ENCODE measurements at regions not wholly inside any gene's neighbourhood (a gene's known extent, or its start where the extent isn't known, plus 50 kb on each side); places are given as distances from the start of the nearest gene placed in this dataset.

GRCh38 chr7:155373359-155374273, 75.9 kb downstream of the INSIG1 start:
- ATAC-seq: no peak
- intact Hi-C loops (cut with micrococcal nuclease; ENCODE audit: unreplicated experiment): no loop called here
- ChIA-PET CTCF (no interaction called here), POLR2A (no interaction called here)
- Histone ChIP-seq H3K36me3 (ENCODE audit: control insufficient read depth, insufficient read depth, low read length) (0 out of 2 replicates have a peak, but pooled peaks cover 3% of the 10 kb centered on the region), H3K9me3 (ENCODE audit: control insufficient read depth, insufficient read depth, low read depth, low read length) (no peaks in the 10 kb centered on the region), H3K4me1 (ENCODE audit: control insufficient read depth, insufficient read depth, low read length) (no peaks in the 10 kb centered on the region; the same call in 1 of the 2 replicates), H3K4me3 (ENCODE audit: low read depth in 2 of 2, low read length in 2 of 2) (peak overlapping the region; percentile 16 to 27; a peak in 3 of 4 replicates), H3K27me3 (ENCODE audit: control insufficient read depth, insufficient read depth, low read length) (peaks cover 41% of the 10 kb centered on the region), H3K27ac (ENCODE audit: low read length) (no peak overlapping the region)
- no peak for TF ChIP-seq POLR2AphosphoS5 (IDR thresholded peaks at IDR 0.05; ENCODE audit: low read depth, low read length)
- no peak for TF ChIP-seq REST (IDR thresholded peaks at IDR 0.05; ENCODE audit: insufficient read depth in 1 of 2, low read depth in 2 of 2, low read length in 1 of 2)
- TF ChIP-seq SIN3A (IDR thresholded peaks at IDR 0.05; ENCODE audit: borderline replicate concordance, insufficient read depth, low read depth, low read length): no peak
- TF ChIP-seq CTCF (IDR thresholded peaks at IDR 0.05): no peak
- TF ChIP-seq TCF7L2 (IDR thresholded peaks at IDR 0.05; ENCODE audit: low read depth, low read length): no peak
- no TSS peak for BruUV-seq (replicated peaks)
- in situ Hi-C loops (cut with HindIII; ENCODE audit: low pct_unique_long_range_greater_than_20kb, low sequenced_read_pairs): no loop called here
- no peak for DNase-seq (ENCODE audit: low read depth, low spot score)

- no peak for ATAC-seq
- in situ Hi-C loops (cut with HindIII; ENCODE audit: low pct_unique_long_range_greater_than_20kb, low sequenced_read_pairs): no loop called here
- Histone ChIP-seq H3K27ac (ENCODE audit: low read length) (no peak overlapping the region), H3K4me3 (ENCODE audit: low read depth in 2 of 2, low read length in 2 of 2) (peak overlapping the region; percentile 16 to 27; a peak in 3 of 4 replicates), H3K27me3 (ENCODE audit: control insufficient read depth, insufficient read depth, low read length) (peaks cover 48% of the 10 kb centered on the region), H3K36me3 (ENCODE audit: control insufficient read depth, insufficient read depth, low read length) (0 out of 2 replicates have a peak, but pooled peaks cover 3% of the 10 kb centered on the region), H3K4me1 (ENCODE audit: control insufficient read depth, insufficient read depth, low read length) (no peaks in the 10 kb centered on the region; the same call in 1 of the 2 replicates), H3K9me3 (ENCODE audit: control insufficient read depth, insufficient read depth, low read depth, low read length) (no peaks in the 10 kb centered on the region)
- ChIA-PET POLR2A (no interaction called here), CTCF (no interaction called here)
- intact Hi-C loops (cut with micrococcal nuclease; ENCODE audit: unreplicated experiment): no loop called here
- TF ChIP-seq POLR2AphosphoS5 (IDR thresholded peaks at IDR 0.05; ENCODE audit: low read depth, low read length): no peak
- no peak for TF ChIP-seq SIN3A (IDR thresholded peaks at IDR 0.05; ENCODE audit: borderline replicate concordance, insufficient read depth, low read depth, low read length)
- no peak for TF ChIP-seq CTCF (IDR thresholded peaks at IDR 0.05)
- no peak for TF ChIP-seq REST (IDR thresholded peaks at IDR 0.05; ENCODE audit: insufficient read depth in 1 of 2, low read depth in 2 of 2, low read length in 1 of 2)
- TF ChIP-seq TCF7L2 (IDR thresholded peaks at IDR 0.05; ENCODE audit: low read depth, low read length): no peak
- DNase-seq (ENCODE audit: low read depth, low spot score): no peak
- no TSS peak for BruUV-seq (replicated peaks)
Measured at GRCh38 chr7:155374276-155375252, 76.9 kb downstream of the INSIG1 start.
